ENCODE measurements at regions not wholly inside any gene's neighbourhood (a gene's known extent, or its start where the extent isn't known, plus 50 kb on each side); places are given as distances from the start of the nearest gene placed in this dataset.

DNA sequence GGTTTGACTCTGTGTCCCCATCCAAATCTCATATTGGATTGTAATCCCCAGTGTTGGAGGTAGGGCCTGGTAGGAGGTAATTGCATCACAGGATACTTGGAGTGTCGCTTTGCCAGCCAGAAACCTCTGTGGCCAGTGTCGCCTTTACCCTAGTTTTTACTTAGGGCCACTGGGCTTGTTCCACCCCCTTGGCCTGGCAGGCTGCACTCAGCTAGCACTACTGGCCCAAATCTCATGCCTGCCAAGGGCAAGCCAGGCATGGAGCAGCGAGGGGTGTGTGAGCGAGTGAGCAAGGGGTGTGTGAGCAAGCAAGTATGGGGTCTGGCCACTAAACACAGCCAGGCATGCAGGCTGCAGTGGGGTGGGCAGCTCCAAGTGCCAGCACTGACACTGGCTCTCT, 178.7 kb upstream of the MGAT5 start:
- TF ChIP-seq EZH2 (IDR thresholded peaks at IDR 0.05; ENCODE audit: borderline replicate concordance, low read length) = no peak
- TF ChIP-seq, protein P1, sequence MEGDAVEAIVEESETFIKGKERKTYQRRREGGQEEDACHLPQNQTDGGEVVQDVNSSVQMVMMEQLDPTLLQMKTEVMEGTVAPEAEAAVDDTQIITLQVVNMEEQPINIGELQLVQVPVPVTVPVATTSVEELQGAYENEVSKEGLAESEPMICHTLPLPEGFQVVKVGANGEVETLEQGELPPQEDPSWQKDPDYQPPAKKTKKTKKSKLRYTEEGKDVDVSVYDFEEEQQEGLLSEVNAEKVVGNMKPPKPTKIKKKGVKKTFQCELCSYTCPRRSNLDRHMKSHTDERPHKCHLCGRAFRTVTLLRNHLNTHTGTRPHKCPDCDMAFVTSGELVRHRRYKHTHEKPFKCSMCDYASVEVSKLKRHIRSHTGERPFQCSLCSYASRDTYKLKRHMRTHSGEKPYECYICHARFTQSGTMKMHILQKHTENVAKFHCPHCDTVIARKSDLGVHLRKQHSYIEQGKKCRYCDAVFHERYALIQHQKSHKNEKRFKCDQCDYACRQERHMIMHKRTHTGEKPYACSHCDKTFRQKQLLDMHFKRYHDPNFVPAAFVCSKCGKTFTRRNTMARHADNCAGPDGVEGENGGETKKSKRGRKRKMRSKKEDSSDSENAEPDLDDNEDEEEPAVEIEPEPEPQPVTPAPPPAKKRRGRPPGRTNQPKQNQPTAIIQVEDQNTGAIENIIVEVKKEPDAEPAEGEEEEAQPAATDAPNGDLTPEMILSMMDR (conservative IDR thresholded peaks at IDR 0.05 in 1 of 2, IDR thresholded peaks at IDR 0.05 in 1 of 2; ENCODE audit: extremely low read depth in 1 of 2, insufficient read depth in 1 of 2, low read depth in 1 of 2, low read length in 2 of 2) = no peak

All from mammary epithelial cell (primary cell).